22Rv1 (cell line): ENCODE measurements at regions not wholly inside any gene's neighbourhood (a gene's known extent, or its start where the extent isn't known, plus 50 kb on each side); places are given as distances from the start of the nearest gene placed in this dataset.

Experiments
- ZFX ChIP-seq: fragments of 450-650 bp; IDR thresholded peaks from 2 replicates; pipeline ENCODE4 v1.6.1; 2017; ENCODE audit warnings: antibody characterized with exemption, borderline replicate concordance
- TF ChIP-seq, protein P1 (sequence below): fragments of 450-650 bp; IDR thresholded peaks from 2 replicates; pipeline ENCODE4 v1.5.1; 2017; ENCODE audit warnings: mild to moderate bottlenecking

DNA sequence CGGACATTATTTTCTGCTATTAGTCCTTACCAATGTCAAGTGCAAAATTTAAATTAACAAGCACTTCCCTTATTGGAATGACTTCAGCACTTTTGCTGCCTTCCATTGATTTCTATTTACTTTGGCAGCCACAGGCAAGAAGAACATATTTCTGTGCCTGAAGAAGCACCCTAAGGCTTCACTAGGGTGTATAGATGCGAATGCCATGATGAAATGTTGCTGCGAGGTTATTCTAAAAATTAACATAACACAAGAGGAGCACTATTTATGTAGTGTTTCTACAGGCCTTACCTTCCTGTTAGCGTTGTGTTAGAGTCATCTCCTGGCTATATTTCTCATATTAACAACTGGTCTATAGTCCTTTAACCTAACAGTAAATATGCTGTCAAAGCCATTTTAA, 365.0 kb upstream of the HNRNPA3 start:
- TF ChIP-seq, protein P1, sequence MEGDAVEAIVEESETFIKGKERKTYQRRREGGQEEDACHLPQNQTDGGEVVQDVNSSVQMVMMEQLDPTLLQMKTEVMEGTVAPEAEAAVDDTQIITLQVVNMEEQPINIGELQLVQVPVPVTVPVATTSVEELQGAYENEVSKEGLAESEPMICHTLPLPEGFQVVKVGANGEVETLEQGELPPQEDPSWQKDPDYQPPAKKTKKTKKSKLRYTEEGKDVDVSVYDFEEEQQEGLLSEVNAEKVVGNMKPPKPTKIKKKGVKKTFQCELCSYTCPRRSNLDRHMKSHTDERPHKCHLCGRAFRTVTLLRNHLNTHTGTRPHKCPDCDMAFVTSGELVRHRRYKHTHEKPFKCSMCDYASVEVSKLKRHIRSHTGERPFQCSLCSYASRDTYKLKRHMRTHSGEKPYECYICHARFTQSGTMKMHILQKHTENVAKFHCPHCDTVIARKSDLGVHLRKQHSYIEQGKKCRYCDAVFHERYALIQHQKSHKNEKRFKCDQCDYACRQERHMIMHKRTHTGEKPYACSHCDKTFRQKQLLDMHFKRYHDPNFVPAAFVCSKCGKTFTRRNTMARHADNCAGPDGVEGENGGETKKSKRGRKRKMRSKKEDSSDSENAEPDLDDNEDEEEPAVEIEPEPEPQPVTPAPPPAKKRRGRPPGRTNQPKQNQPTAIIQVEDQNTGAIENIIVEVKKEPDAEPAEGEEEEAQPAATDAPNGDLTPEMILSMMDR: no peak
- TF ChIP-seq ZFX: no peak
